PC-9 (cell line): ENCODE measurements at regions not wholly inside any gene's neighbourhood (a gene's known extent, or its start where the extent isn't known, plus 50 kb on each side); places are given as distances from the start of the nearest gene placed in this dataset.

Experiments
- BruUV-seq: library from RNA; stranded (reverse); fragments of 400-500 nt; replicated peaks from 2 replicates; lab custom pipeline; 2021; lab: Mats Ljungman, UMichigan
- CTCF ChIA-PET: fragments of 300-600 bp; sonication (Branson Sonifier 250); formaldehyde crosslinking; loops from one replicate; lab custom pipeline; 2022; ENCODE audit warnings: antibody characterized with exemption; lab: Charles Lee
- POLR2A ChIA-PET: fragments of 300-600 bp; sonication (Branson Sonifier 250); formaldehyde crosslinking; loops from one replicate; lab custom pipeline; 2022; ENCODE audit warnings: antibody characterized with exemption; ENCODE audit not compliant: unreplicated experiment; lab: Charles Lee
- DNase-seq, 2 experiments: peaks; one replicate each; pipeline versions ENCODE4 v3.0.0 to v3.0.0-alpha.2; 2015 to 2022; ENCODE audit warnings: mixed read lengths in 1 of 2
- H2AFZ ChIP-seq: fragments of 200-600 bp; sonication (generic); 2 replicates; pipeline ENCODE4 v1.8.1; 2017; ENCODE audit warnings: antibody characterized with exemption
- H3F3A ChIP-seq: fragments of 200-600 bp; sonication (generic); 2 replicates; pipeline ENCODE4 v1.8.1; 2017; ENCODE audit warnings: antibody characterized with exemption, mild to moderate bottlenecking, low read depth; ENCODE audit not compliant: insufficient read depth
- H3K27ac ChIP-seq: fragments of 200-600 bp; sonication (generic); 2 replicates; pipeline ENCODE4 v1.6.1; 2016; ENCODE audit warnings: mixed run types
- H3K27me3 ChIP-seq: fragments of 200-600 bp; sonication (generic); 2 replicates; pipeline ENCODE4 v1.6.1; 2016; ENCODE audit warnings: low read depth, mixed run types; ENCODE audit not compliant: insufficient read depth
- H3K36me3 ChIP-seq: fragments of 200-600 bp; sonication (generic); 2 replicates; pipeline ENCODE4 v1.6.1; 2016; ENCODE audit warnings: low read depth, mixed run types
- H3K4me1 ChIP-seq: fragments of 200-600 bp; sonication (generic); replicated peaks from 2 replicates; pipeline ENCODE4 v1.6.1; 2016; ENCODE audit warnings: mixed run types; ENCODE audit not compliant: insufficient read depth
- H3K4me2 ChIP-seq: fragments of 200-600 bp; sonication (generic); 2 replicates; pipeline ENCODE4 v1.6.1; 2017; ENCODE audit warnings: mixed run types
- H3K4me3 ChIP-seq: fragments of 200-600 bp; sonication (generic); 2 replicates; pipeline ENCODE4 v1.6.1; 2016; ENCODE audit warnings: mixed run types
- H3K79me2 ChIP-seq: fragments of 200-600 bp; sonication (generic); 2 replicates; pipeline ENCODE4 v1.6.1; 2017; ENCODE audit warnings: low read depth, mixed run types
- H3K9me2 ChIP-seq: fragments of 200-600 bp; sonication (generic); 2 replicates; pipeline ENCODE4 v1.8.1; 2017; ENCODE audit warnings: mild to moderate bottlenecking; ENCODE audit not compliant: insufficient read depth
- H3K9me3 ChIP-seq: fragments of 200-600 bp; sonication (generic); 2 replicates; pipeline ENCODE4 v1.8.1; 2016; ENCODE audit warnings: low read depth; ENCODE audit not compliant: insufficient read depth
- H4K20me1 ChIP-seq: fragments of 200-600 bp; sonication (generic); 2 replicates; pipeline ENCODE4 v1.8.1; 2017; ENCODE audit not compliant: insufficient read depth
- CTCF ChIP-seq: fragments of 200-600 bp; sonication (generic); conservative IDR thresholded peaks from 2 replicates; pipeline ENCODE4 v1.6.1; 2017; ENCODE audit warnings: mixed run types, antibody characterized with exemption, mild to moderate bottlenecking, moderate library complexity
- EZH2 ChIP-seq: fragments of 200-600 bp; sonication (generic); IDR thresholded peaks from 2 replicates; pipeline ENCODE4 v1.8.0; 2017; ENCODE audit warnings: antibody characterized with exemption, low read depth
- intact Hi-C: fragments of 100-400 bp; cut with micrococcal nuclease; formaldehyde crosslinking; loops from one replicate; pipeline ENCODE4 v1.10.0; 2022; ENCODE audit not compliant: unreplicated experiment

GRCh38 chr15:70220490-70221096 lies 122.9 kb upstream of the TLE3 start:
- no peak overlapping the region for H3K4me3 ChIP-seq

GRCh38 chr15:70219966-70220365 lies 122.2 kb upstream of the TLE3 start:
- H4K20me1 ChIP-seq: no peaks in the 10 kb centered on the region
- no peaks in the 10 kb centered on the region for H3K27me3 ChIP-seq
- H3K4me3 ChIP-seq: no peak overlapping the region
- no peak overlapping the region for H3K4me2 ChIP-seq
- H3K79me2 ChIP-seq: no peaks in the 10 kb centered on the region
- TF ChIP-seq CTCF (no peak), EZH2 (no peak)
- H3K9me2 ChIP-seq: no peaks in the 10 kb centered on the region
- no peaks in the 10 kb centered on the region for H3F3A ChIP-seq
- no TSS peak for BruUV-seq
- DNase-seq: no peak
- ChIA-PET CTCF (no interaction called here), POLR2A (no interaction called here)
- no peaks in the 10 kb centered on the region for H3K4me1 ChIP-seq
- H3K9me3 ChIP-seq: no peaks in the 10 kb centered on the region
- no peak overlapping the region for H3K27ac ChIP-seq
- intact Hi-C loops: no loop called here
- H3K36me3 ChIP-seq: no peaks in the 10 kb centered on the region
- no peak overlapping the region for H2AFZ ChIP-seq

More at GRCh38 chr15:70220490-70221096, 122.9 kb upstream of the TLE3 start:
- H3K9me3 ChIP-seq: no peaks in the 10 kb centered on the region
- no peak for DNase-seq
- no TSS peak for BruUV-seq
- no peaks in the 10 kb centered on the region for H4K20me1 ChIP-seq
- TF ChIP-seq EZH2: no peak
- no peak for TF ChIP-seq CTCF
- CTCF ChIA-PET: no interaction called here
- H3K4me2 ChIP-seq: no peak overlapping the region
- no peaks in the 10 kb centered on the region for H3K79me2 ChIP-seq
- no peaks in the 10 kb centered on the region for H3F3A ChIP-seq
- no peaks in the 10 kb centered on the region for H3K4me1 ChIP-seq
- POLR2A ChIA-PET: no interaction called here
- no peaks in the 10 kb centered on the region for H3K9me2 ChIP-seq
- H3K27me3 ChIP-seq: no peaks in the 10 kb centered on the region
- H3K36me3 ChIP-seq: no peaks in the 10 kb centered on the region
- intact Hi-C loops: no loop called here
- no peak overlapping the region for H3K27ac ChIP-seq
- H2AFZ ChIP-seq: no peak overlapping the region

- TF ChIP-seq EZH2: no peak
- TF ChIP-seq CTCF: no peak
- H3K27me3 ChIP-seq: no peaks in the 10 kb centered on the region
- no peak overlapping the region for H3K4me3 ChIP-seq
- no peaks in the 10 kb centered on the region for H3K9me2 ChIP-seq
- H3F3A ChIP-seq: no peaks in the 10 kb centered on the region
- no peak overlapping the region for H2AFZ ChIP-seq
- no peak overlapping the region for H3K4me2 ChIP-seq
- H3K36me3 ChIP-seq: no peaks in the 10 kb centered on the region
- no peak for DNase-seq
- no peaks in the 10 kb centered on the region for H3K4me1 ChIP-seq
- H4K20me1 ChIP-seq: no peaks in the 10 kb centered on the region
- POLR2A ChIA-PET: no interaction called here
- CTCF ChIA-PET: no interaction called here
- intact Hi-C loops: no loop called here
- H3K27ac ChIP-seq: no peak overlapping the region
- no peaks in the 10 kb centered on the region for H3K9me3 ChIP-seq
- no TSS peak for BruUV-seq
- no peaks in the 10 kb centered on the region for H3K79me2 ChIP-seq
These were observed 121.7 kb upstream of the TLE3 start for GRCh38 chr15:70219256-70219895.
